Ovary (tissue), 3 donors: ENCODE measurements at regions not wholly inside any gene's neighbourhood (a gene's known extent, or its start where the extent isn't known, plus 50 kb on each side); places are given as distances from the start of the nearest gene placed in this dataset.

ENCODE experiments used
- EP300 ChIP-seq: sonication (generic); formaldehyde crosslinking; IDR thresholded peaks from one replicate; pipeline ENCODE4 v1.6.1; 2017; ENCODE audit warnings: antibody characterized with exemption
- POLR2A ChIP-seq: fragments of 450-650 bp; IDR thresholded peaks from one replicate; pipeline ENCODE4 v1.6.1; 2017; ENCODE audit warnings: antibody characterized with exemption, mild to moderate bottlenecking, moderate library complexity
- TF ChIP-seq, protein P1 (sequence below), 3 donors: fragments of 450-650 bp in 2 of 3; fragments of 200-600 bp in 1 of 3; IDR thresholded peaks; one replicate each; pipeline versions ENCODE4 v1.5.1 to v1.8.0; 2016 to 2022; ENCODE audit warnings: antibody characterized with exemption in 3 of 3, mild to moderate bottlenecking in 1 of 3
- donor health status: DM: no; HTN: no; CAD: no.

DNA sequence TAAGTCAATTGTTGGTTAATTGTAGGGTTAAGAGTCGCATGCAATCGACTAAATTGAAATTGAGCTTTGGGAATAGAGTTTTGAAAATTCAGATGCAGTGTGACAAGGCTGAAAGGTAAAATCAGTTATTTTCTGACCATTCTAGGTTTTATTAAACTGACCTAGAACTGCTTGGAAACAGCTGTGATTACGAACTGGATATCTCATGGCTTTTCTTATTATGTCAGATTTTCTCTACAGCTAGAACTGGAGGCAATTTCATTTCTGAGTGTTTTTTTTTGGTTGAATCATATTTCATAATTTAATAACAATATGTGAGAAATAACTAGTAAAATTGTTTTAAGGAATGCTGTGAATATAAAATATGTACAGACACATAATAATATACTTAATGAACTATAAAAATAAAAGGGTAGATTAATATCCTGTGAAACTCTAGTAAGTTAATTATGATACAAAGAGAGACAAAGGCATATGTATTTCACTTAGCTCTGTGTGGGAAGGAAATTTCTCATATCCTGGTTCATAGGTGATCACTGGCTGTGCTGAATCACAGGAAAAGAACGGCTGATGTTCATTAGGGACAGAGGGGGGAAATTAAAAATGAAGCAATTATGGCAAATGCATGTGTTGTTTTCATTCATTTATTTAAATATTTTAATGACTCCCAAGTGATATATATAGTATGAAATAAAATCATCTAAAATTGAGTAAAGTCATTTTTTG is 403.2 kb downstream of the ZIC1 start:
- TF ChIP-seq, protein P1, sequence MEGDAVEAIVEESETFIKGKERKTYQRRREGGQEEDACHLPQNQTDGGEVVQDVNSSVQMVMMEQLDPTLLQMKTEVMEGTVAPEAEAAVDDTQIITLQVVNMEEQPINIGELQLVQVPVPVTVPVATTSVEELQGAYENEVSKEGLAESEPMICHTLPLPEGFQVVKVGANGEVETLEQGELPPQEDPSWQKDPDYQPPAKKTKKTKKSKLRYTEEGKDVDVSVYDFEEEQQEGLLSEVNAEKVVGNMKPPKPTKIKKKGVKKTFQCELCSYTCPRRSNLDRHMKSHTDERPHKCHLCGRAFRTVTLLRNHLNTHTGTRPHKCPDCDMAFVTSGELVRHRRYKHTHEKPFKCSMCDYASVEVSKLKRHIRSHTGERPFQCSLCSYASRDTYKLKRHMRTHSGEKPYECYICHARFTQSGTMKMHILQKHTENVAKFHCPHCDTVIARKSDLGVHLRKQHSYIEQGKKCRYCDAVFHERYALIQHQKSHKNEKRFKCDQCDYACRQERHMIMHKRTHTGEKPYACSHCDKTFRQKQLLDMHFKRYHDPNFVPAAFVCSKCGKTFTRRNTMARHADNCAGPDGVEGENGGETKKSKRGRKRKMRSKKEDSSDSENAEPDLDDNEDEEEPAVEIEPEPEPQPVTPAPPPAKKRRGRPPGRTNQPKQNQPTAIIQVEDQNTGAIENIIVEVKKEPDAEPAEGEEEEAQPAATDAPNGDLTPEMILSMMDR (IDR thresholded peaks at IDR 0.05): no peak
- TF ChIP-seq POLR2A (no peak), EP300 (no peak)
